Mucosa of stomach (tissue), 1 donor: ENCODE measurements at regions not wholly inside any gene's neighbourhood (a gene's known extent, or its start where the extent isn't known, plus 50 kb on each side); places are given as distances from the start of the nearest gene placed in this dataset.

ENCODE experiments used
- H3K27me3 ChIP-seq: one replicate; pipeline ENCODE4 v1.7.0; 2013; ENCODE audit warnings: mild to moderate bottlenecking, low read length; ENCODE audit not compliant: control insufficient read depth, insufficient read depth
- H3K36me3 ChIP-seq: one replicate; pipeline ENCODE4 v1.7.0; 2013; ENCODE audit warnings: low read length; ENCODE audit not compliant: control insufficient read depth, insufficient read depth
- H3K4me1 ChIP-seq: one replicate; pipeline ENCODE4 v1.7.0; 2013; ENCODE audit warnings: mild to moderate bottlenecking, low read length; ENCODE audit not compliant: control insufficient read depth, insufficient read depth
- H3K4me3 ChIP-seq: one replicate; pipeline ENCODE4 v1.7.0; 2013; ENCODE audit warnings: low read length
- H3K9ac ChIP-seq: one replicate; pipeline ENCODE4 v1.7.0; 2013; ENCODE audit warnings: mild to moderate bottlenecking, low read length, moderate library complexity
- H3K9me3 ChIP-seq: one replicate; pipeline ENCODE4 v1.7.0; 2013; ENCODE audit warnings: mild to moderate bottlenecking, low read length, moderate library complexity; ENCODE audit not compliant: control insufficient read depth
- donor health status: Pancreatic carcinoma.

DNA sequence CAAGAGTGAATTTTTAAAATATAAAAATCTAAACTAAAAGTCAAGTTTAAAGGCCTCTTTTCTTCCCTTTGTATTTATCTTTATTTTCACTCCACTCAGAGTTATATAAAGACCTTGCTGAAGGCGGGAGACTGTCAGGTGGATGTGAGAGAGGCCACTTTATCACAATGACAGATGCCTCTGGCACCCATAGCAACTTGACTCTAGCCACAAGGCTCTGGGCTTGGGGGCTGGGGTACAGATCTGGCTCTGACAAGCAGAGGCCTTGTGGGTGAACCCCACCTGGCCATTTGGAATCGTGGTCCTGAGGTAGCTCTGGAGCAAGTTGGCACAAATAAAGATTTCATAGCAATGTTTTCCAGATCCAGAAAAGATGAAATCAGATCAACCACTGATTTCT is 417.2 kb downstream of the RFPL4B start:
- Histone ChIP-seq H3K36me3 (no peaks in the 10 kb centered on the region), H3K9ac (no peak overlapping the region), H3K4me3 (no peak overlapping the region), H3K9me3 (no peaks in the 10 kb centered on the region), H3K4me1 (no peaks in the 10 kb centered on the region), H3K27me3 (no peaks in the 10 kb centered on the region)

DNA sequence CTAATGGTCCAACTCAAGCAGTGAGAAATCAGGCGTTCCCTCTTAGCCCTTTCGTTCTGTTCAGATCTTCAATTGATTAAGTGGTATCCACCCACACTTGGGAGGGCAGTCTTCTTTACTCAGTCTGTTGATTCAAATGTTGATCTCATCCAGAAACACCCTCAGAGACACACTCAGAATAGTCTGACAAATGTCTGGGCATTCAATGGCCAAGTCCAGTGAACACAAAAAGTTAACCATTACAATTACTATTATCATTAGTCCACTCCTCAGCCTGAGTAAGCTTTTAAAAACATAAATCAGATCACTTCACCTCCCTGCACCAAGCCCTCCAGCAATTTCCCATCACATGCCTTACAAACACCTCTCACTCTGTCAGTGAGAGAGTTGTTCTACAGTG is 423.2 kb downstream of the RFPL4B start:
- Histone ChIP-seq H3K9me3 (no peaks in the 10 kb centered on the region), H3K27me3 (no peaks in the 10 kb centered on the region), H3K4me3 (no peak overlapping the region), H3K9ac (no peak overlapping the region), H3K4me1 (no peaks in the 10 kb centered on the region), H3K36me3 (no peaks in the 10 kb centered on the region)

DNA sequence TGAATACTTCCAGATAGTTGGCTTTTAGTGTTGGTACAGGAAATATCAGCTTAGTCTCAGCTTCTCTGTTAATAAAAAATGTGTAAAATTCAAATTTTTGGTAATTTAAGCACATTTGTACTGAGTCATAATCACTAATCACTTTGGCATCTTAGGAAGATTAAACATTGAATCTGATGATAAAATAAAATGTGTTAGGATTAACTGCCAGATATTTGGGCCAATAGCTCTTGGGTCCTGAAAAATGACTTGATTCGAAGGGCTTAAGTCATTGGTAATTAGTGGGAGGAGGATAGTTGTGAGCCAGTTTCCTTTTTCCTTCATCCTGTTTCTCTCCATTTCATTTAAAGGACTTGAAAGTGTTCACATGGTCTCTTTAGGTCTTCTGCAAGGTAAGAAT is 426.1 kb downstream of the RFPL4B start:
- Histone ChIP-seq H3K36me3 (no peaks in the 10 kb centered on the region), H3K9ac (no peak overlapping the region), H3K4me1 (no peaks in the 10 kb centered on the region), H3K27me3 (no peaks in the 10 kb centered on the region), H3K9me3 (no peaks in the 10 kb centered on the region), H3K4me3 (no peak overlapping the region)

DNA sequence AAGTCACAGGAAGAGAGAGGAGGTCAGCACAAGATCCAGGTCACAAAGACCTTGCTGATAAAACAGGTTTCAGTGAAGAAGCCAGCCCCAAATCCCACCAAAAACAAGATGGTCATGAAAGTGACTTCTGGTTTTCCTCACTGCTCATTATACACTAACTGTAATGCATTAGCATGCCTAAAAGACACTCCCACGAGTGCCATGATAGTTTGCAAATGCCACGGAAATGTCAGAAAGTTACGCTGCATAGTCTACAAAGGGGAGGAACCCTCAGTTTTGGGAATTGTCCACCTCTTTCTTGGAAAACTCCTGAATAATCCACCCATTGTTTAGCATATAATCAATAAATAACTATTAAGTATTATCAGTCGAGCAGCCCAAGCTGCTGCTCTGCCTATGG is 427.2 kb downstream of the RFPL4B start:
- H3K4me3 ChIP-seq = no peak overlapping the region
- H3K36me3 ChIP-seq = no peaks in the 10 kb centered on the region
- no peak overlapping the region for H3K9ac ChIP-seq
- no peaks in the 10 kb centered on the region for H3K9me3 ChIP-seq
- no peaks in the 10 kb centered on the region for H3K27me3 ChIP-seq
- H3K4me1 ChIP-seq = no peaks in the 10 kb centered on the region

DNA sequence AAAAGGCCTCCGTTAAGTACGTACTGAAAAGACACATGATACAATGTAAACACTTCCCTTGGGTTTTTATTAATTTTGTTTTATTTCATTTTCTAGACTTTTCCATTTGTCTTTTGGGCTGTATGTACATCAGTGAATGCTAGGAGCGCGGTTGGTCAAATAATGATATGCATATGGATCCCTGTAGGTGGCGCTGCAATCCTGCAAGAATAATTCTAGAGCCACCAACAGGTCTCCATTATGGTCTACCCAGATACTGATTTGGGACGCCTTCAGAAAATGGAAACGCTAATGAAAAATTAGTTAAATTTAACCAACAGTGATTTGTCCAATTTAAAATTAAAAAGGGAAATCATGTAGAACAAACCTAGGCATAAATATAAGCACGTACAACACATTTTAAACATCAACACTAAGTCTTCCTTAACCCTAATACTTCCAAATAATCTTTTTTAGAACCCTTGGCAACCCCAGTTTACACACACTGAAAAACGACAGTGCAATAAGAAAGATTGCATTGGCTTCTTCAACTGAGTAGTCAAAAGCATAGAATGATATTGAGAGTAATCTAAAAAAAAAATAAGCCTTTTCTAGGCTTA is 433.5 kb downstream of the RFPL4B start:
- Histone ChIP-seq H3K9ac (no peak overlapping the region), H3K4me3 (no peak overlapping the region), H3K9me3 (no peaks in the 10 kb centered on the region), H3K4me1 (no peaks in the 10 kb centered on the region), H3K36me3 (no peaks in the 10 kb centered on the region), H3K27me3 (no peaks in the 10 kb centered on the region)

DNA sequence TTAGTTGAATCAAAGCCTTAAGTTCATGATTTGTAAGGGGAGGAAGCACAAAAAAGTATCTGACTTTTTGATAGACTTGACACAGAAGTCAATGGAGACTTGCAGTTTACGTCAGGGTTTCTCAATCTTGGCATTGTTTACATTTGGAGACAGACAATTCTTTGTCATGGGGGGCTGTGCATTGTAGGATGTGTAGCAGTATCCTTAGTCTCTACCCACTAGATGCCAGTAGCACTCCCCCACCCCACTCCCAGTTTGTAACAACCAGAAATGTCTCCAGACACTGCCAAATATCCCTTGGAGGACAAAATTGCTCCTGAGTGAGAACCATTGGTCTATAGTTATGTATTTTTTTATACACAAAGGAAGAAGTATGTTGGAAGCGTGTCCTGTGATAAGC is 434.1 kb downstream of the RFPL4B start:
- Histone ChIP-seq H3K9ac (no peak overlapping the region), H3K4me3 (no peak overlapping the region), H3K9me3 (no peaks in the 10 kb centered on the region), H3K4me1 (no peaks in the 10 kb centered on the region), H3K27me3 (no peaks in the 10 kb centered on the region), H3K36me3 (no peaks in the 10 kb centered on the region)

DNA sequence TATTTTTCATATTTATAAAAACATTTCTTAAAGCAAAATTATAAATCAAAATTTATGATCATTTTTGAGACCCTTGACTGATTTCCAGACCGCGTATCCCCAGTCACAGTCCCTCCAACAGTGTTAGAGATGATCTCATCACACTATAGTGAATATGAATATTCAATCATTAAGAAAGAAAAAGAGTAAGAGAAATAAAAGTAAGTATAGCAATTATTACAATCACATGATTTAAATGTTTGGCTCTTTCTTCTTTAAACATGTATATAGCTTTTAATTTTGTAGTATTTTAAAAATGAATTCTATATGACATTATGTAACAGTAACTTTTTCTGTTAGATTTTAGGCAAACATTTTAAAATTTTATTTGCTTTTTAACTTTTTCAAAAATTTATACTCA is 438.3 kb downstream of the RFPL4B start:
- no peaks in the 10 kb centered on the region for H3K27me3 ChIP-seq

DNA sequence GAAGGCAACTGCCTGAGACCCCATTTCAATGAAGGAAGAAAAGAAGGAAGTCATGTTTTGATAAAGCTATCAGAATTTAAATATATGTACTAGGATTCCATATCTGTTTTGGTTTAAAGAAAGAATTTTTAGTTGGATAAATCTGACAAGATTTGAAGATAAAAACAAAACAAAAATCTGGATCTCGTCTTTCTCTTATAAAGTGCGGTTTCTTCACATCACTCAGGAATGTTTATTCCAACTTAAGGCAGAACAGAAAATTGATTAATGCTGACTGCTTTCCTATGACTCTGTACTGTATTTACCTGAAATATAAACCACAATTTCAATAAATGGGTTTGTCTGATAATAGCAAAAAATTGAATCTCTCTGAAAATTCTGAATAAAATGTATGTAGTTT is 439.7 kb downstream of the RFPL4B start:
- H3K27me3 ChIP-seq = no peaks in the 10 kb centered on the region
- H3K36me3 ChIP-seq = no peaks in the 10 kb centered on the region
- no peak overlapping the region for H3K4me3 ChIP-seq
- no peaks in the 10 kb centered on the region for H3K4me1 ChIP-seq
- no peak overlapping the region for H3K9ac ChIP-seq
- no peaks in the 10 kb centered on the region for H3K9me3 ChIP-seq

More for the DNA sequence above, 438.3 kb downstream of the RFPL4B start:
- Histone ChIP-seq H3K4me1 (no peaks in the 10 kb centered on the region), H3K4me3 (no peak overlapping the region), H3K9ac (no peak overlapping the region), H3K36me3 (no peaks in the 10 kb centered on the region), H3K9me3 (no peaks in the 10 kb centered on the region)

DNA sequence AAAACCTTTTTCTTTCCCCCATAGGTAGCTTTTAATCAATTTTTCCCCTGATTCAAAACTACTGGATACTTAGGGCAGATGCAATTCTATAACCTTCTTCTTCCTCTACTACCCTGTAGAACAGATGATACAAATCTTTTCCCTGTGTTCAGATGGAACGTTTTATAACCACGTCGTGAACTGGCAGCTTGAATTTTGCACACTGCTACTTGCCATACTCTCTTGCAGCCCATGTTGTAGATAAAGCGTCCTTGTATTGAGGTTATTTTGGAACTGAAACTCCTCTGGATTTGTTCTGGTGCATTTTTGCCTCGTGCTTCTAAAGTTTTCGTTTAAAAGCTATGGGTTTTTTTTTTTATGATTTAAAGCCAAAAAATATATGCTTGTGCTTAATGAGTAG is 440.2 kb downstream of the RFPL4B start:
- no peaks in the 10 kb centered on the region for H3K27me3 ChIP-seq
- no peak overlapping the region for H3K9ac ChIP-seq
- H3K4me1 ChIP-seq = no peaks in the 10 kb centered on the region
- H3K4me3 ChIP-seq = no peak overlapping the region
- no peaks in the 10 kb centered on the region for H3K9me3 ChIP-seq
- H3K36me3 ChIP-seq = no peaks in the 10 kb centered on the region

DNA sequence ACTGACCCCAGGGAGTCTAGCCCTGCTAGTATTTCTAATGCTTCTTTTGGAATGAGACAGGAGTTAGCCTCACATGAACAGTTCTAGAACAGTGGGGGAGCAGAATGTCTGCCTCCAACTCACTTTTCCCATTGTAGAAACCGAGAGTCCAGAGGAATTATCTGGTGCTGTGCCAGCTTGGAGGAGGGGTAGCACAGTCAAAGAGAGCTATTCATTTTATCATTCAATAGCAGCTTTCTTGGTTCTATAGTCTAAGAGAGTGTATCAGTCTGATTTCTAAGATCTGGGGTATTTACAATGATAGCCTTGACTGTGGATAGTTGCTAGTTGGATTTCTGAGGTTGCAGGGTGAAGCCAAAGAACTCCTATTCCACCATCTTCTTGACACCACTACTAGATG is 448.2 kb downstream of the RFPL4B start:
- Histone ChIP-seq H3K27me3 (no peaks in the 10 kb centered on the region), H3K36me3 (no peaks in the 10 kb centered on the region), H3K4me3 (no peak overlapping the region), H3K4me1 (no peaks in the 10 kb centered on the region), H3K9ac (no peak overlapping the region), H3K9me3 (no peaks in the 10 kb centered on the region)

DNA sequence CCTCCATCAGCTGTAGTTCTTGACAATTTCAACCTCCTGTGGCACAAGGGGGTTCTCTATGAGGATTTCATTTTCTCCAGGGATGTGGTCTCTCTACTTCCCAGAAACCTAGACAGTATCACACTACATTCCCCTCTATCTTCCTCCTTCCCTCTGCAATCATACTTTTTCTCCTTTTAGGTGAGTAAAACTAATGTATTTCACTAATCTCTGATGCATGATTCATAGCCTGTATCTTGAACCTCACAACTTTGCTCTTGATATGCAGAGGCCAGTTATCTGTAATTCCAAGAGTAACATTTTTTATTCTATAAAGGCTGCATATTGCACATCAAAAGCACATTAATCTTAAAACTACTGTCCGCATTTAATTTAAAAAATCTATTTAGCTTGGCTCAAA is 449.6 kb downstream of the RFPL4B start:
- no peaks in the 10 kb centered on the region for H3K4me1 ChIP-seq
- H3K4me3 ChIP-seq = no peak overlapping the region
- H3K27me3 ChIP-seq = no peaks in the 10 kb centered on the region
- no peaks in the 10 kb centered on the region for H3K9me3 ChIP-seq
- no peaks in the 10 kb centered on the region for H3K36me3 ChIP-seq
- no peak overlapping the region for H3K9ac ChIP-seq

DNA sequence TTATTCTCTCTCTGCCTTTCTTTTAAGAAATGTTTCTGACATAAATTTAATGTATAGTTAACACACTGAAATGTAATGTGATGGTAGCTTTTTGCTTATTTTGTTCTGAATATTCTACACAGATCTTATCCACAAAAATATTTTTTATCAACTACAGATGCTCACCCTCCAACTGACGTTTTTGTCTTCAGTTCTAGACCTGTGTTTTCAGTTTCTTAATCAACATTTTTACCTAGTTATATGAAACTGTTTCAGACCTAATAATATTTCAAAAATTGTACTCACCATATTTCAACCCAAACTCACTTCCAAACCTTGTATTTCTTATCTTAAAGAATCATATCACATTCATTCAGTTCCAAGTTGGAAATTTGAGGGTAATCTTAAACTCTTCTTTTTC is 452.8 kb downstream of the RFPL4B start:
- H3K27me3 ChIP-seq = no peaks in the 10 kb centered on the region
- H3K4me3 ChIP-seq = no peak overlapping the region
- no peaks in the 10 kb centered on the region for H3K4me1 ChIP-seq
- H3K36me3 ChIP-seq = no peaks in the 10 kb centered on the region
- no peaks in the 10 kb centered on the region for H3K9me3 ChIP-seq
- H3K9ac ChIP-seq = no peak overlapping the region

DNA sequence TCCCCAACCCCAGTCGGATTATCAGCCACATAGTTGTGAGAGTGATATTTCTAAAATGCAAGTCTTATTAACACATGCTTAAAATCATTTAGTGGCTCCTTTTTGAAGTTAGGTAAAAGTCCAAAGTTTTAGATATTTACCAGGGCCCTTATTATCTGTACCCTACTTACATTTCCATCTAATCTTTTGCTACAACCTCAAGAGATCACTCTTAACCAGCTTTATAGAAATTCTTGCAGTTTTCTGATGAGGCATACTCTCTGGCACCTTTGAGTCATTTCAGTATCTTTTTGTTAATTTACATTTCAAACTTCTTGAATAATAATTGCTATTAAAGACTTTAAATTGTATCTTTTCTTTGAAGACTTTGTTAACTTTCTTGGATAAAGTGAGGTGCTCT is 453.3 kb downstream of the RFPL4B start:
- Histone ChIP-seq H3K27me3 (no peaks in the 10 kb centered on the region), H3K4me1 (no peaks in the 10 kb centered on the region), H3K4me3 (no peak overlapping the region), H3K9me3 (no peaks in the 10 kb centered on the region), H3K9ac (no peak overlapping the region), H3K36me3 (no peaks in the 10 kb centered on the region)
